ENCODE measurements at regions not wholly inside any gene's neighbourhood (a gene's known extent, or its start where the extent isn't known, plus 50 kb on each side); places are given as distances from the start of the nearest gene placed in this dataset.

GRCh38 chr3:152522036-152522435 lies 253.3 kb downstream of the MBNL1 start:
- TF ChIP-seq CTCF (IDR thresholded peaks at IDR 0.05; ENCODE audit: extremely low read depth in 1 of 2, insufficient read depth in 1 of 2, low read depth in 1 of 2, low read length in 2 of 2) (no peak), JUN (IDR thresholded peaks at IDR 0.05; ENCODE audit: borderline replicate concordance, insufficient read depth, insufficient read length, low read depth) (no peak), MAX (IDR thresholded peaks at IDR 0.05; ENCODE audit: insufficient read depth, insufficient read length) (no peak), FOS (IDR thresholded peaks at IDR 0.05; ENCODE audit: borderline replicate concordance, insufficient read depth, low read length) (no peak), MYC (IDR thresholded peaks at IDR 0.05; ENCODE audit: low read depth, low read length) (no peak), EZH2 (IDR thresholded peaks at IDR 0.05; ENCODE audit: borderline replicate concordance, low read depth, low read length, severe bottlenecking) (no peak), GATA2 (IDR thresholded peaks at IDR 0.05; ENCODE audit: insufficient read depth, insufficient read length, low read depth, low read length) (no peak), POLR2A (IDR thresholded peaks at IDR 0.05; ENCODE audit: low read depth, low read length) (no peak), POLR2AphosphoS5 (IDR thresholded peaks at IDR 0.05; ENCODE audit: insufficient read depth, low read depth, low read length) (no peak)
- H3K4me3 ChIP-seq (replicated peaks in 1 of 3; ENCODE audit: insufficient read depth in 1 of 3, low read depth in 1 of 3, low read length in 3 of 3), result no peak overlapping the region
- intact Hi-C loops (cut with micrococcal nuclease) (loop anchor here (5.0 kb wide), 2 partner anchors 450 to 605 kb away; no protein-coding TSS in a partner anchor), dilution Hi-C loops (cut with MboI; ENCODE audit: extremely low pct_ligation_motif_present, low sequenced_read_pairs) (no loop called here)
- FAIRE-seq, result no peak
- no peak overlapping the region for H3K4me2 ChIP-seq (ENCODE audit: insufficient read depth, low read length)
- ChIA-PET POLR2A (no interaction called here), CTCF (interaction anchor here (1.4 to 6.3 kb wide), 2 partner anchors 11 to 16 kb away, joined by 3 to 70 read pairs; no protein-coding TSS in a partner anchor)
- H3K27me3 ChIP-seq (ENCODE audit: control insufficient read depth in 2 of 2, insufficient read depth in 2 of 2, low read length in 2 of 2), result no peaks in the 10 kb centered on the region
- H3K4me1 ChIP-seq (ENCODE audit: control insufficient read depth, extremely low read depth, insufficient read depth, low read length), result no peaks in the 10 kb centered on the region
- no TSS peak for BruUV-seq (replicated peaks)
- H3K9me1 ChIP-seq (replicated peaks; ENCODE audit: control insufficient read depth, extremely low read depth, insufficient read depth, low read length), result no peaks in the 10 kb centered on the region
- H3K9ac ChIP-seq (replicated peaks; ENCODE audit: extremely low read depth, insufficient read depth, low read length), result no peak overlapping the region
- H3K36me3 ChIP-seq (ENCODE audit: control insufficient read depth in 2 of 2, extremely low read depth in 1 of 2, insufficient read depth in 2 of 2, low read length in 2 of 2), result no peaks in the 10 kb centered on the region
- H3K9me3 ChIP-seq (replicated peaks; ENCODE audit: control insufficient read depth, insufficient read depth, low read length), result no peaks in the 10 kb centered on the region
- DNase-seq (ENCODE audit: low read depth, low spot score), result no peak
- no peak overlapping the region for H3K27ac ChIP-seq (ENCODE audit: insufficient read depth, low read depth, low read length)
- H4K20me1 ChIP-seq (replicated peaks; ENCODE audit: control insufficient read depth, extremely low read depth, insufficient read depth, low read length), result no peaks in the 10 kb centered on the region
- no peaks in the 10 kb centered on the region for H3K79me2 ChIP-seq (ENCODE audit: control insufficient read depth, insufficient read depth, low read length)
- H2AFZ ChIP-seq (ENCODE audit: low read depth, low read length), result no peak overlapping the region

Measured in endothelial cell of umbilical vein (primary cell).